Upper lobe of left lung (tissue), 4 donors: ENCODE measurements at regions not wholly inside any gene's neighbourhood (a gene's known extent, or its start where the extent isn't known, plus 50 kb on each side); places are given as distances from the start of the nearest gene placed in this dataset.

Experiments used
- EP300 ChIP-seq, 4 donors: sonication (generic); formaldehyde crosslinking; IDR thresholded peaks; one replicate each; pipeline ENCODE4 v1.5.1; 2017; ENCODE audit warnings: antibody characterized with exemption in 4 of 4, control low read depth in 2 of 4
- POLR2A ChIP-seq, 4 donors: fragments of 450-650 bp; IDR thresholded peaks; one replicate each; pipeline ENCODE4 v1.5.1; 2016 to 2017; ENCODE audit warnings: antibody characterized with exemption in 4 of 4, mild to moderate bottlenecking in 2 of 4
- POLR2AphosphoS5 ChIP-seq, 2 donors: sonication (generic); formaldehyde crosslinking; IDR thresholded peaks; one replicate each; pipeline ENCODE4 v1.5.1; 2017; ENCODE audit warnings: antibody characterized with exemption in 2 of 2
- TF ChIP-seq, protein P1 (sequence below), 6 experiments: fragments of 450-650 bp in 4 of 6; fragments of 200-600 bp in 2 of 6; sonication (generic) in 2 of 6; IDR thresholded peaks; one replicate each; pipeline ENCODE4 v1.5.1; 2016 to 2019; ENCODE audit warnings: antibody characterized with exemption in 6 of 6

DNA sequence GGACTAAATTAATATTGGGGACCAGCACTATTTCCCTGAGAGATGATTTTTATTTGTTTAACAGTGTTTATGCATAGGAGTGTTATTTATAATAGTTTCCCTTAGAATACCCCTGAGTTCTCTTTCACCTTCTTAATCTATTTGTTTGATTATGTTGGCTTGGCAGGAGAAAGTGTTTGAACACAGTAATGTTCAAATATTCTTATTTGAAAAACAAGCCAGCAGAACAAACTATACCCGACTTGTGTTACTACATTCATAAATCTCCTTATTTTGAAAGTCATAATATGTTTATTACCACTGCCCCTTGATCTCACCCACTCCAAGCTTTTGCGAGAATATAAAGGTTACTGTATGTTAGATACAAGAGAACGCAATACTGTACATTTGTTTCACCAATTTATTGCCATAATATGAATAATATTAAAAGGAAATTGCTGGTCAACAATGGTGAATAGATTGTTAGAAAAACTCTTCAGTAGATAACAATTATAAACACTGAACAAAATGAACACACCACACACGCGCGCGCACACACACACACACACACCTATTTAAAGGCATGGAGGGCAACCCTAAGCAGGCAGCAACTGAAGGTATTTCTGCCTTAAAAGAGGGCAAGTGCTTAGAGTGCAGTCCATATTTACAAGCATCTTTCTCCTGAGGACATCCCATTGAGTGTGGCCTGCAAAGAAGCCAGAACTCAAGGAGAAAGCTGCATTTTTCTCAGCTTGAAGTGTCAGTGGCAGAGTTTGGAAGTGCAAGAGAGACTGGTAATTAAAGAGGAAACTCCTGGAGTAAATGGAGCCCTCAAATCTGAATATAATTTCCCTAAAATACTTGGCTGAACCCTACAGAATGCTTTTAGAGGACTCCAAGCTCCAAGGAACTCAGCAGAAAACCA is 279.4 kb upstream of the MAN1A1 start:
- TF ChIP-seq, protein P1, sequence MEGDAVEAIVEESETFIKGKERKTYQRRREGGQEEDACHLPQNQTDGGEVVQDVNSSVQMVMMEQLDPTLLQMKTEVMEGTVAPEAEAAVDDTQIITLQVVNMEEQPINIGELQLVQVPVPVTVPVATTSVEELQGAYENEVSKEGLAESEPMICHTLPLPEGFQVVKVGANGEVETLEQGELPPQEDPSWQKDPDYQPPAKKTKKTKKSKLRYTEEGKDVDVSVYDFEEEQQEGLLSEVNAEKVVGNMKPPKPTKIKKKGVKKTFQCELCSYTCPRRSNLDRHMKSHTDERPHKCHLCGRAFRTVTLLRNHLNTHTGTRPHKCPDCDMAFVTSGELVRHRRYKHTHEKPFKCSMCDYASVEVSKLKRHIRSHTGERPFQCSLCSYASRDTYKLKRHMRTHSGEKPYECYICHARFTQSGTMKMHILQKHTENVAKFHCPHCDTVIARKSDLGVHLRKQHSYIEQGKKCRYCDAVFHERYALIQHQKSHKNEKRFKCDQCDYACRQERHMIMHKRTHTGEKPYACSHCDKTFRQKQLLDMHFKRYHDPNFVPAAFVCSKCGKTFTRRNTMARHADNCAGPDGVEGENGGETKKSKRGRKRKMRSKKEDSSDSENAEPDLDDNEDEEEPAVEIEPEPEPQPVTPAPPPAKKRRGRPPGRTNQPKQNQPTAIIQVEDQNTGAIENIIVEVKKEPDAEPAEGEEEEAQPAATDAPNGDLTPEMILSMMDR (IDR thresholded peaks at IDR 0.05) = no peak
- TF ChIP-seq POLR2A (IDR thresholded peaks at IDR 0.05) (no peak), POLR2AphosphoS5 (IDR thresholded peaks at IDR 0.05) (no peak), EP300 (IDR thresholded peaks at IDR 0.05) (no peak)
